ENCODE measurements at regions not wholly inside any gene's neighbourhood (a gene's known extent, or its start where the extent isn't known, plus 50 kb on each side); places are given as distances from the start of the nearest gene placed in this dataset.

- TF ChIP-seq EP300 (conservative IDR thresholded peaks at IDR 0.05; ENCODE audit: poor library complexity, severe bottlenecking), result no peak
- no peak for TF ChIP-seq SMC3 (conservative IDR thresholded peaks at IDR 0.05; ENCODE audit: poor library complexity)
- no peak for TF ChIP-seq EZH2 (IDR thresholded peaks at IDR 0.05; ENCODE audit: borderline replicate concordance, insufficient read depth, low read length, poor library complexity, severe bottlenecking)
- TF ChIP-seq MXI1 (conservative IDR thresholded peaks at IDR 0.05; ENCODE audit: poor library complexity, severe bottlenecking), result no peak
- no peak for TF ChIP-seq CTCF (IDR thresholded peaks at IDR 0.05; ENCODE audit: poor library complexity, severe bottlenecking)
- no peak for TF ChIP-seq TAF1 (IDR thresholded peaks at IDR 0.05; ENCODE audit: low read depth)
- no peak for TF ChIP-seq POLR2AphosphoS5 (IDR thresholded peaks at IDR 0.05)
- TF ChIP-seq RAD21 (conservative IDR thresholded peaks at IDR 0.05), result no peak
- no peak for TF ChIP-seq REST (IDR thresholded peaks at IDR 0.05; ENCODE audit: borderline replicate concordance)
- no peak overlapping the region for H3K4me3 ChIP-seq (ENCODE audit: low read length)
- H3K9me2 ChIP-seq (ENCODE audit: insufficient read depth, low read length), result no peaks in the 10 kb centered on the region
- H3K4me2 ChIP-seq (ENCODE audit: low read length), result no peak overlapping the region
- no peaks in the 10 kb centered on the region for H3K9me3 ChIP-seq (ENCODE audit: low read length)
- no peaks in the 10 kb centered on the region for H3F3A ChIP-seq (ENCODE audit: insufficient read depth, low read length, poor library complexity, severe bottlenecking)
- H2AFZ ChIP-seq (ENCODE audit: low read depth, low read length), result no peak overlapping the region
- no peak overlapping the region for H3K9ac ChIP-seq (ENCODE audit: low read length)
- no peaks in the 10 kb centered on the region for H3K27me3 ChIP-seq (ENCODE audit: insufficient read depth, low read depth, low read length)
- H3K36me3 ChIP-seq (ENCODE audit: insufficient read depth, low read length), result no peaks in the 10 kb centered on the region
- H3K27ac ChIP-seq (ENCODE audit: low read length), result no peak overlapping the region
- no peaks in the 10 kb centered on the region for H4K20me1 ChIP-seq (ENCODE audit: insufficient read depth)
- no peaks in the 10 kb centered on the region for H3K79me2 ChIP-seq (replicated peaks; ENCODE audit: insufficient read depth, low read length)
These were observed 689.5 kb downstream of the VRK1 start for GRCh38 chr14:97486601-97487120.

DNA sequence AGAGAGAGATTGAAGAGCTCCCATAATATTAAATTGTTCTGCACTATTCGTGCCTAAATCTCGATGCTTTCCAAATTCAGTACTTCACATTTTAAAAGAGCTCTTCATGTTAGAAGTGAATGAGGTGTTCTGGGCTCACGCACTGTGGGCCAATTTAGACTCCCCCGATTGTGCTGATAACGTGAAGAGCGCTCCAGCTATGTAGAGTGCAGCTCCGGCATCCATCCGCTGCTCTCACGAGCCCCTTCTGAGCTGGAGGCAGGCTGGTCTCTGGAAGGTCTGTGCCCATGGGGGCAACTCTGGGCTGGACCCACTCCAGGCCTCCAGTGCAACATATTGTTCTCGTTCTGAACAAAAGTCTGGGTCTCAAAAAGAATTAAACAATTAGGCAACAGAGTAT is 692.6 kb downstream of the VRK1 start:
- no peaks in the 10 kb centered on the region for H3K9me2 ChIP-seq (ENCODE audit: insufficient read depth, low read length)
- H3K79me2 ChIP-seq (replicated peaks; ENCODE audit: insufficient read depth, low read length), result no peaks in the 10 kb centered on the region
- no peak overlapping the region for H3K9ac ChIP-seq (ENCODE audit: low read length)
- no peak overlapping the region for H3K27ac ChIP-seq (ENCODE audit: low read length)
- H3K36me3 ChIP-seq (ENCODE audit: insufficient read depth, low read length), result no peaks in the 10 kb centered on the region
- H3K4me3 ChIP-seq (ENCODE audit: low read length), result no peak overlapping the region
- H3K27me3 ChIP-seq (ENCODE audit: insufficient read depth, low read depth, low read length), result no peaks in the 10 kb centered on the region
- no peaks in the 10 kb centered on the region for H4K20me1 ChIP-seq (ENCODE audit: insufficient read depth)
- H3K4me2 ChIP-seq (ENCODE audit: low read length), result no peak overlapping the region
- no peaks in the 10 kb centered on the region for H3F3A ChIP-seq (ENCODE audit: insufficient read depth, low read length, poor library complexity, severe bottlenecking)
- TF ChIP-seq CTCF (IDR thresholded peaks at IDR 0.05; ENCODE audit: poor library complexity, severe bottlenecking), result no peak
- no peak for TF ChIP-seq SMC3 (conservative IDR thresholded peaks at IDR 0.05; ENCODE audit: poor library complexity)
- no peak overlapping the region for H2AFZ ChIP-seq (ENCODE audit: low read depth, low read length)
- no peaks in the 10 kb centered on the region for H3K9me3 ChIP-seq (ENCODE audit: low read length)

Data from neural cell (in vitro differentiated cells).